Adrenal gland (tissue), 9 donors: ENCODE measurements at regions not wholly inside any gene's neighbourhood (a gene's known extent, or its start where the extent isn't known, plus 50 kb on each side); places are given as distances from the start of the nearest gene placed in this dataset.
"Not testable (repeated sequence)": the region's sequence is repeated elsewhere in the genome, so short reads cannot be mapped to it uniquely, and the experiment has no call there.

Experiments
- DNase-seq, 7 donors: peaks; one replicate each; pipeline ENCODE4 v3.0.0-alpha.2; 2019 to 2020
- H3K27ac ChIP-seq, 5 donors: fragments of 200-600 bp; sonication (generic) in 4 of 5; 1 replicate in 3 of 5; 2 replicates in 2 of 5; pipeline versions ENCODE4 v1.5.1 to v1.8.0; 2016 to 2020; ENCODE audit warnings: mild to moderate bottlenecking in 1 of 5
- H3K27me3 ChIP-seq: fragments of 200-600 bp; 2 replicates; pipeline ENCODE4 v1.8.0; 2021
- H3K36me3 ChIP-seq, 2 donors: fragments of 200-600 bp; replicated peaks in 1 of 2; 1 replicate in 1 of 2; 2 replicates in 1 of 2; pipeline versions ENCODE4 v1.5.1 to v1.8.0; 2018 to 2022
- H3K4me1 ChIP-seq, 2 donors: fragments of 200-600 bp; replicated peaks in 1 of 2; 1 replicate in 1 of 2; 2 replicates in 1 of 2; pipeline versions ENCODE4 v1.5.1 to v1.8.0; 2018 to 2021
- H3K4me3 ChIP-seq, 4 donors: fragments of 200-600 bp; sonication (generic) in 3 of 4; one replicate each; pipeline ENCODE4 v1.5.1; 2016 to 2018
- H3K9me3 ChIP-seq, 3 donors: fragments of 200-600 bp; sonication (generic) in 1 of 3; replicated peaks in 1 of 3; 1 replicate in 2 of 3; 2 replicates in 1 of 3; pipeline versions ENCODE4 v1.5.1 to v1.8.0; 2016 to 2021
- CTCF ChIP-seq, 6 experiments: fragments of 450-650 bp in 4 of 6; fragments of 200-600 bp in 2 of 6; sonication (generic) in 1 of 6; IDR thresholded peaks; 1 replicate in 5 of 6; 2 replicates in 1 of 6; pipeline versions ENCODE4 v1.5.1 to v1.8.0; 2016 to 2021; ENCODE audit warnings: antibody characterized with exemption in 6 of 6, mild to moderate bottlenecking in 2 of 6, moderate library complexity in 1 of 6
- POLR2A ChIP-seq, 2 donors: fragments of 450-650 bp; IDR thresholded peaks; one replicate each; pipeline ENCODE4 v1.6.1; 2017; ENCODE audit warnings: antibody characterized with exemption in 2 of 2, mild to moderate bottlenecking in 2 of 2, moderate library complexity in 1 of 2
- WGBS, 4 donors: extraction: QIAGEN DNeasy Blood & Tissue Kit in 2 of 4; methylation state at CpG; one replicate each; pipeline versions ENCODE4 v1.1.5 to v1.1.7; 2013 to 2017; 5-methylcytosine and 5-hydroxymethylcytosine counted together
- intact Hi-C, 2 donors: fragments of 100-400 bp; cut with DNase I; formaldehyde crosslinking; loops; one replicate each; pipeline versions ENCODE4 v1.14.1 to v1.15.0; 2022 to 2023
- donor health status: healthy with polysubstance abuse.
- donor health status: Bipolar disorder and iron deficiency.
- donor health status: DM: yes; HTN: yes; CAD: no.
- donor health status: DM: no; HTN: no; CAD: no.
- donor health status: DM: no; HTN: no; CAD: no.

GRCh38 chr17:12195418-12195817 lies 174.7 kb downstream of the MAP2K4 start:
- Histone ChIP-seq H3K27ac (no peak overlapping the region), H3K9me3 (no peaks in the 10 kb centered on the region), H3K4me3 (no peak overlapping the region), H3K27me3 (no peaks in the 10 kb centered on the region), H3K36me3 (no peaks in the 10 kb centered on the region), H3K4me1 (no peaks in the 10 kb centered on the region)
- DNase-seq = no peak
- intact Hi-C loops = no loop called here
- WGBS, 4 donors = 66 to 85% (median 72%) methylated on average over 4 of the region's 4 CpGs
- TF ChIP-seq POLR2A (IDR thresholded peaks at IDR 0.05) (no peak), CTCF (IDR thresholded peaks at IDR 0.05) (no peak)

GRCh38 chr17:12201294-12201880 lies 180.7 kb downstream of the MAP2K4 start:
- Histone ChIP-seq H3K27me3 (no peaks in the 10 kb centered on the region), H3K9me3 (no peaks in the 10 kb centered on the region), H3K27ac (no peak overlapping the region), H3K4me3 (no peak overlapping the region), H3K36me3 (no peaks in the 10 kb centered on the region), H3K4me1 (no peaks in the 10 kb centered on the region)
- intact Hi-C loops = no loop called here
- DNase-seq = no peak
- TF ChIP-seq POLR2A (IDR thresholded peaks at IDR 0.05) (no peak), CTCF (IDR thresholded peaks at IDR 0.05) (no peak)
- 71 to 79% (median 72%) methylated on average over 4 of the region's 4 CpGs for WGBS, 4 donors

- Histone ChIP-seq H3K36me3 (no peaks in the 10 kb centered on the region), H3K27me3 (no peaks in the 10 kb centered on the region), H3K4me3 (no peak overlapping the region), H3K9me3 (no peaks in the 10 kb centered on the region), H3K27ac (no peak overlapping the region), H3K4me1 (no peaks in the 10 kb centered on the region)
- intact Hi-C loops = no loop called here
- TF ChIP-seq POLR2A (IDR thresholded peaks at IDR 0.05) (no peak), CTCF (IDR thresholded peaks at IDR 0.05) (no peak)
- no peak for DNase-seq
- 52 to 73% (median 69%) methylated on average over 2 of the region's 2 CpGs for WGBS, 4 donors
These were observed 189.0 kb downstream of the MAP2K4 start for GRCh38 chr17:12209632-12210191.

GRCh38 chr17:12220714-12221439 lies 200.2 kb downstream of the MAP2K4 start:
- DNase-seq, H3K27ac ChIP-seq, H3K4me1 ChIP-seq, H3K4me3 ChIP-seq, H3K27me3 ChIP-seq, H3K9me3 ChIP-seq, intact Hi-C loops, H3K36me3 ChIP-seq: not testable (repeated sequence)
- 92 to 96% (median 95%) methylated on average over 11 to 59 of the region's 59 CpGs for WGBS, 4 donors
